B cell (primary cell): ENCODE measurements at regions not wholly inside any gene's neighbourhood (a gene's known extent, or its start where the extent isn't known, plus 50 kb on each side); places are given as distances from the start of the nearest gene placed in this dataset.

Experiments used
- CTCF ChIP-seq: fragments of 200-600 bp; IDR thresholded peaks from one replicate; pipeline ENCODE4 v1.8.0; 2022; ENCODE audit warnings: antibody characterized with exemption, mild to moderate bottlenecking
- EZH2 ChIP-seq: IDR thresholded peaks from 2 replicates; pipeline ENCODE4 v1.6.1; 2012; ENCODE audit warnings: borderline replicate concordance, low read depth, mild to moderate bottlenecking, moderate library complexity, low read length; ENCODE audit not compliant: insufficient read depth, poor library complexity, severe bottlenecking

DNA sequence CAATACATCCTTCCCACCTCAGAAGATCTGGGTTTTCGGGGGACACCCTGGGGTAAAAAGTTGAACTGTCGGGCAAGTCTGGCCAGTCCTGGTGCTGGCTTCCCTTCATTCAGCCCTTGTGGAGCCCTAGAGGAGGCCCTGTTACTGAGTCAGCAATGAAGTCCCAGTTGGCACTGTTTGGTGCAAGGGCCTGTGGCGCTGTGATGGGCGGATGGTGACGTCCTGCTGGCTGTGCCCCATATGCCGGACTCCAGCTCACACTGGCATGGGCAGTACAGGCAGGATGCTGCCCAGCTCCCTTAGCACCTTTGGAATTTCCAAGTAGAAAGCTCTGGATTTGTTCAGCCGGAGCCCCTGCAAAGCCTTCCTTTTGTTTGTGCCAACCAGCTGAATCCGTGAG, 186.2 kb upstream of the PMEPA1 start:
- TF ChIP-seq CTCF (no peak), EZH2 (no peak)
